Nephron progenitor cell (in vitro differentiated cells): ENCODE measurements at regions not wholly inside any gene's neighbourhood (a gene's known extent, or its start where the extent isn't known, plus 50 kb on each side); places are given as distances from the start of the nearest gene placed in this dataset.

Experiments
- DNase-seq: peaks from one replicate; pipeline ENCODE4 v3.0.0; 2021
- H3K27ac Mint-ChIP-seq: 2 replicates; pipeline ENCODE4 v1.8.0; 2021; ENCODE audit warnings: mild to moderate bottlenecking, moderate library complexity, mixed read lengths
- H3K27me3 Mint-ChIP-seq: 2 replicates; pipeline ENCODE4 v1.8.0; 2021; ENCODE audit warnings: mild to moderate bottlenecking, low read depth, mixed read lengths; ENCODE audit not compliant: poor library complexity
- H3K36me3 Mint-ChIP-seq: 2 replicates; pipeline ENCODE4 v1.8.0; 2021; ENCODE audit warnings: low read depth, mixed read lengths
- H3K4me1 Mint-ChIP-seq: 2 replicates; pipeline ENCODE4 v1.8.0; 2021; ENCODE audit warnings: mixed read lengths
- H3K4me3 Mint-ChIP-seq: 2 replicates; pipeline ENCODE4 v1.8.0; 2021; ENCODE audit warnings: mild to moderate bottlenecking, moderate library complexity, mixed read lengths
- H3K9me3 Mint-ChIP-seq: 2 replicates; pipeline ENCODE4 v1.8.0; 2021; ENCODE audit warnings: mild to moderate bottlenecking, moderate library complexity, mixed read lengths
- CTCF ChIP-seq: fragments of 200-600 bp; sonication (generic); IDR thresholded peaks from 2 replicates; pipeline ENCODE4 v1.5.0; 2021; ENCODE audit warnings: antibody characterized with exemption

- no peak for DNase-seq
- Mint-ChIP-seq H3K27me3 (peaks cover 3% of the 10 kb centered on the region), H3K27ac (no peak overlapping the region), H3K4me1 (no peaks in the 10 kb centered on the region), H3K36me3 (no peaks in the 10 kb centered on the region), H3K4me3 (no peak overlapping the region), H3K9me3 (no peaks in the 10 kb centered on the region)
- TF ChIP-seq CTCF, result no peak
These were observed 620.4 kb downstream of the RWDD3 start for GRCh38 chr1:95854457-95854856.

- Mint-ChIP-seq H3K4me1 (no peaks in the 10 kb centered on the region), H3K9me3 (no peaks in the 10 kb centered on the region), H3K36me3 (no peaks in the 10 kb centered on the region), H3K27me3 (no peaks in the 10 kb centered on the region), H3K27ac (no peak overlapping the region), H3K4me3 (no peak overlapping the region)
- no peak for DNase-seq
- no peak for TF ChIP-seq CTCF
These were observed 629.1 kb downstream of the RWDD3 start for GRCh38 chr1:95863086-95863485.

GRCh38 chr1:95865769-95866168 is 631.8 kb downstream of the RWDD3 start:
- TF ChIP-seq CTCF, result no peak
- H3K4me3 Mint-ChIP-seq, result no peak overlapping the region
- no peak for DNase-seq
- no peaks in the 10 kb centered on the region for H3K9me3 Mint-ChIP-seq
- no peaks in the 10 kb centered on the region for H3K36me3 Mint-ChIP-seq
- no peaks in the 10 kb centered on the region for H3K27me3 Mint-ChIP-seq
- no peaks in the 10 kb centered on the region for H3K4me1 Mint-ChIP-seq
- no peak overlapping the region for H3K27ac Mint-ChIP-seq

GRCh38 chr1:95876276-95876675 is 642.3 kb downstream of the RWDD3 start:
- no peak for TF ChIP-seq CTCF
- Mint-ChIP-seq H3K27ac (peak overlapping the region; percentile 20), H3K36me3 (peaks cover 6% of the 10 kb centered on the region), H3K4me3 (no peak overlapping the region), H3K9me3 (peaks cover 28% of the 10 kb centered on the region), H3K27me3 (peaks cover 2% of the 10 kb centered on the region), H3K4me1 (peaks cover 7% of the 10 kb centered on the region)
- DNase-seq, result no peak

- TF ChIP-seq CTCF, result no peak
- Mint-ChIP-seq H3K36me3 (peaks cover 6% of the 10 kb centered on the region), H3K27me3 (peaks cover 2% of the 10 kb centered on the region), H3K4me3 (no peak overlapping the region), H3K9me3 (peaks cover 24% of the 10 kb centered on the region), H3K4me1 (peaks cover 7% of the 10 kb centered on the region), H3K27ac (no peak overlapping the region)
- no peak for DNase-seq
These were observed 645.6 kb downstream of the RWDD3 start for GRCh38 chr1:95879498-95880050.

GRCh38 chr1:95888941-95889390 is 655.0 kb downstream of the RWDD3 start:
- peaks cover 19% of the 10 kb centered on the region for H3K36me3 Mint-ChIP-seq
- H3K27me3 Mint-ChIP-seq, result no peaks in the 10 kb centered on the region
- peak overlapping the region; percentile 64 for H3K4me3 Mint-ChIP-seq
- H3K4me1 Mint-ChIP-seq, result peaks cover 21% of the 10 kb centered on the region
- H3K27ac Mint-ChIP-seq, result peak overlapping the region; percentile 89
- no peak for DNase-seq
- no peak for TF ChIP-seq CTCF
- peaks cover 22% of the 10 kb centered on the region for H3K9me3 Mint-ChIP-seq
